HEK293T (cell line): ENCODE measurements at regions not wholly inside any gene's neighbourhood (a gene's known extent, or its start where the extent isn't known, plus 50 kb on each side); places are given as distances from the start of the nearest gene placed in this dataset.

Experiments
- CTCF ChIA-PET: fragments of 350-600 bp; formaldehyde crosslinking; extraction: SDS; loops from one replicate; lab custom pipeline; 2021; ENCODE audit warnings: antibody characterized with exemption, inconsistent platforms; lab: Yijun Ruan, JAX
- POLR2A ChIA-PET: fragments of 350-600 bp; formaldehyde crosslinking; extraction: SDS; loops from one replicate; lab custom pipeline; 2020; ENCODE audit warnings: antibody characterized with exemption, inconsistent platforms; lab: Yijun Ruan, JAX
- DNase-seq: peaks from one replicate; pipeline ENCODE4 v3.0.0; 2012; ENCODE audit warnings: mixed read lengths; ENCODE audit errors: extremely low spot score
- ARNT ChIP-seq: fragments of 450-650 bp; IDR thresholded peaks from 2 replicates; pipeline ENCODE4 v1.6.1; 2017; ENCODE audit warnings: mild to moderate bottlenecking
- BHLHE40 ChIP-seq: fragments of 450-650 bp; IDR thresholded peaks from 2 replicates; pipeline ENCODE4 v1.6.1; 2016; ENCODE audit warnings: mild to moderate bottlenecking, moderate library complexity, borderline replicate concordance
- CTBP1 ChIP-seq: fragments of 450-650 bp; IDR thresholded peaks from 2 replicates; pipeline ENCODE4 v1.6.1; 2016; ENCODE audit warnings: borderline replicate concordance
- ELF4 ChIP-seq: fragments of 450-650 bp; IDR thresholded peaks from 2 replicates; pipeline ENCODE4 v1.6.1; 2017; ENCODE audit warnings: antibody characterized with exemption
- FOXA1 ChIP-seq: fragments of 450-650 bp; IDR thresholded peaks from 2 replicates; pipeline ENCODE4 v1.6.1; 2016; ENCODE audit warnings: mild to moderate bottlenecking
- FOXK2 ChIP-seq: fragments of 450-650 bp; IDR thresholded peaks from 2 replicates; pipeline ENCODE4 v1.6.1; 2016; ENCODE audit warnings: mild to moderate bottlenecking
- FOXM1 ChIP-seq: fragments of 450-650 bp; IDR thresholded peaks from 2 replicates; pipeline ENCODE4 v1.6.1; 2017; ENCODE audit warnings: mild to moderate bottlenecking, borderline replicate concordance
- HDGF ChIP-seq: fragments of 450-650 bp; IDR thresholded peaks from 2 replicates; pipeline ENCODE4 v1.6.1; 2017; ENCODE audit warnings: antibody characterized with exemption, borderline replicate concordance
- L3MBTL2 ChIP-seq: fragments of 450-650 bp; conservative IDR thresholded peaks from 2 replicates; pipeline ENCODE4 v1.6.1; 2016; ENCODE audit warnings: mild to moderate bottlenecking
- LEF1 ChIP-seq: fragments of 450-650 bp; IDR thresholded peaks from 2 replicates; pipeline ENCODE4 v1.6.1; 2017; ENCODE audit warnings: mild to moderate bottlenecking, borderline replicate concordance
- NFRKB ChIP-seq: fragments of 450-650 bp; IDR thresholded peaks from 2 replicates; pipeline ENCODE4 v1.6.1; 2016; ENCODE audit warnings: mild to moderate bottlenecking, moderate library complexity
- SP1 ChIP-seq: fragments of 450-650 bp; IDR thresholded peaks from 2 replicates; pipeline ENCODE4 v1.6.1; 2017
- SUZ12 ChIP-seq: fragments of 450-650 bp; IDR thresholded peaks from 2 replicates; pipeline ENCODE4 v1.6.1; 2016; ENCODE audit warnings: mild to moderate bottlenecking
- TARDBP ChIP-seq: fragments of 450-650 bp; IDR thresholded peaks from 2 replicates; pipeline ENCODE4 v1.6.1; 2016
- ZNF384 ChIP-seq: fragments of 450-650 bp; IDR thresholded peaks from 2 replicates; pipeline ENCODE4 v1.6.1; 2016
- TF ChIP-seq, protein P1 (sequence below): fragments of 450-650 bp; IDR thresholded peaks from 2 replicates; pipeline ENCODE4 v1.6.1; 2016

GRCh38 chr16:54425068-54425467, 138.5 kb upstream of the IRX3 start:
- ChIA-PET POLR2A (no interaction called here), CTCF (no interaction called here)
- DNase-seq: no peak
- TF ChIP-seq SUZ12 (no peak), ARNT (no peak), FOXM1 (no peak), FOXK2 (no peak)

- ChIA-PET POLR2A (no interaction called here), CTCF (no interaction called here)
- DNase-seq: no peak
Measured at GRCh38 chr16:54424043-54424451, 137.5 kb upstream of the IRX3 start.

DNA sequence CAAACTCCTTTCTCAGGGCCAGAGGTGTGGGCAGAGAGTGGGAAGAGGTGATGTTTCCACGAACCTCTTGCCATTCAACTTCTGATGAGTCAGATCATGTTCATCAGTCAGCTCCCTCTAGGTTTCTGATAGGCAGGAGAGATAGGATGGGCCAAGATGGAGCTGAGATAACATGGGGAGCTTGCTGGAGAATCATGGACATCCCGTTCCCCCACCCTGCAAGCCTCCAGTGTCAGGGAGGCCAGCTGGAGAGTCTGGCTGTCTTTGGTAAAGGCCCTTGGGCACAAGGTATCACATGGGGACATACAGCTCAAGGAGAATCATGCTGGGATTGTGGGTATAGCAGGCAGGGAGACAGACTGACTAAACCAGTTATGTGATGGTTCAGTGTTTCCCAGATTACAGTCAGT, 136.0 kb upstream of the IRX3 start:
- POLR2A ChIA-PET: no interaction called here
- DNase-seq: no peak
- CTCF ChIA-PET: no interaction called here
- TF ChIP-seq TARDBP: no peak
- no peak for TF ChIP-seq CTBP1
- TF ChIP-seq, protein P1, sequence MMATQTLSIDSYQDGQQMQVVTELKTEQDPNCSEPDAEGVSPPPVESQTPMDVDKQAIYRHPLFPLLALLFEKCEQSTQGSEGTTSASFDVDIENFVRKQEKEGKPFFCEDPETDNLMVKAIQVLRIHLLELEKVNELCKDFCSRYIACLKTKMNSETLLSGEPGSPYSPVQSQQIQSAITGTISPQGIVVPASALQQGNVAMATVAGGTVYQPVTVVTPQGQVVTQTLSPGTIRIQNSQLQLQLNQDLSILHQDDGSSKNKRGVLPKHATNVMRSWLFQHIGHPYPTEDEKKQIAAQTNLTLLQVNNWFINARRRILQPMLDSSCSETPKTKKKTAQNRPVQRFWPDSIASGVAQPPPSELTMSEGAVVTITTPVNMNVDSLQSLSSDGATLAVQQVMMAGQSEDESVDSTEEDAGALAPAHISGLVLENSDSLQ: no peak
- TF ChIP-seq ELF4: no peak
- TF ChIP-seq NFRKB: no peak
- no peak for TF ChIP-seq BHLHE40
- no peak for TF ChIP-seq FOXM1
- no peak for TF ChIP-seq FOXK2
- no peak for TF ChIP-seq SUZ12
- no peak for TF ChIP-seq LEF1
- no peak for TF ChIP-seq SP1
- TF ChIP-seq HDGF: no peak
- no peak for TF ChIP-seq ZNF384
- TF ChIP-seq FOXA1: no peak
- no peak for TF ChIP-seq L3MBTL2
- TF ChIP-seq ARNT: no peak

More at GRCh38 chr16:54424043-54424451, 137.5 kb upstream of the IRX3 start:
- TF ChIP-seq CTBP1 (no peak), HDGF (no peak), L3MBTL2 (no peak), TARDBP (no peak), NFRKB (no peak), SUZ12 (no peak), FOXM1 (no peak)

DNA sequence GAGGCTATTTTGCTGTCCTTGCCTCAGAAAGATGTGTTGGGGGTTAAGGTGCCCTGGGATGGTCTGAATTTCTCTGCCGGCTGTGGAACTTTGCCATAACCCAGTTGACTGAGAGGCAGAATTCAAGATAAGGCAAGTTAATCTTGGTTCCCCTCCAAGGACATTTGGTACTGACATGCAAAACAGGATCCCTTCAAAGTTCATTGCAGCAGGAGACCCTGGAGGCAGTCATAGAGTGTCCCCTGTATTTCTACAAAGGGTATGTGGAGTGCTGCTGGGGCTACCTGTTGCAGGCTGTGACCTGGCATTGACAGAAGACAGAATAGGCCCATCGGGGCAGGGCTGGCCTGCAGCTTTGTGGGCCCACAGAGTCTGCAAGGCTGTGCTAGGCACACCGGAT, 135.6 kb upstream of the IRX3 start:
- POLR2A ChIA-PET: no interaction called here
- no peak for DNase-seq
- TF ChIP-seq, protein P1: no peak
- TF ChIP-seq ARNT (no peak), LEF1 (no peak), FOXK2 (no peak), FOXA1 (no peak), HDGF (no peak), SUZ12 (no peak), ZNF384 (no peak), BHLHE40 (no peak), TARDBP (no peak), L3MBTL2 (no peak), FOXM1 (no peak), ELF4 (no peak), NFRKB (no peak), CTBP1 (no peak), SP1 (no peak)
- CTCF ChIA-PET: no interaction called here

- POLR2A ChIA-PET: no interaction called here
Measured at GRCh38 chr16:54421220-54421619, 134.6 kb upstream of the IRX3 start.

DNA sequence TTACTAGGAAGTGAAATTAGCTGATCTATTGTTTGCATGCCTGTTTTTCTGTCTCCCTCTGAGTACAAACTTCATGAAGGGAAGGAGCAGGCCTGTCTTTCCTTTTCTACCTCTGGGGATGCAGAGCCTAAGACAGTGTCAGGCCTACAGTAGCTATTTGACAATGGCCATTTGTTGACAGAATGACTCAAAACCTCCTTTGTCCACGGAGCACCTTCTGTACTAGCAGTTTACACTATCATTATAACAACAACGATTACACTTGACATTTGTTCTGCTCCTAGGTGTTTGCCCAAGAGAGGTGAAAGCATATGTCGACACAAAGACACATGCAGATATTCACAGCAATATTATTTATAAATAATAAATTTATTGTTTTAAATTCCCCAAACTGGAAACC, 132.3 kb upstream of the IRX3 start:
- no peak for DNase-seq
- TF ChIP-seq, protein P1: no peak
- TF ChIP-seq TARDBP (no peak), HDGF (no peak), NFRKB (no peak), L3MBTL2 (no peak), SUZ12 (no peak), FOXA1 (no peak), FOXK2 (no peak)
- POLR2A ChIA-PET: no interaction called here
- CTCF ChIA-PET: interaction anchor here (0.7 kb wide), 1 partner anchor 9 kb away, joined by 6 read pairs; no protein-coding TSS in a partner anchor

More at GRCh38 chr16:54421220-54421619, 134.6 kb upstream of the IRX3 start:
- CTCF ChIA-PET: no interaction called here
- no peak for DNase-seq
- TF ChIP-seq, protein P1: no peak
- no peak for TF ChIP-seq LEF1
- TF ChIP-seq NFRKB: no peak
- no peak for TF ChIP-seq HDGF
- no peak for TF ChIP-seq FOXA1
- no peak for TF ChIP-seq SP1
- no peak for TF ChIP-seq BHLHE40
- no peak for TF ChIP-seq FOXM1
- no peak for TF ChIP-seq L3MBTL2
- no peak for TF ChIP-seq SUZ12
- TF ChIP-seq ELF4: no peak
- TF ChIP-seq TARDBP: no peak
- no peak for TF ChIP-seq ARNT
- TF ChIP-seq ZNF384: no peak
- no peak for TF ChIP-seq FOXK2
- TF ChIP-seq CTBP1: no peak
